ENCODE measurements at regions not wholly inside any gene's neighbourhood (a gene's known extent, or its start where the extent isn't known, plus 50 kb on each side); places are given as distances from the start of the nearest gene placed in this dataset.

DNA sequence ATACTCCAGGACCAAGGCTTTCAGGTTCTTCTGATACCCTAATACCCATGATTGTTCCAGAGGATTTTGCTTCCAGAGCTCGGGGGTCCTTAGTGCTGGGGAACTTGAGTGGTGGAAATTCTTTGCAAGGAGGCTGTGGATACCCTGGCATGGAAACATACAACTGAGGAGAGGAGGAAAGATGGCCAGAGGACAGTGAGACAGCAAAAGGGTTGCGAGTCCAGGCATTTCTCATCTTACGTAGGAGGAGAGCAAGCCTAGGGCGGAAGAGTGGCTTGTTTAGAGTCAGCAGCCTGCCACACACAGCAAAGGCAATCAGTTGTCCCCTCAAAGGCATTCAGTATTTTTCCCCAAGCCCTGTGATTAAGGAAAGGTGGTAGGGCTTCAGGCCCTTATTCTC is 73.5 kb downstream of the ADM start:
- no peak for TF ChIP-seq EZH2 (IDR thresholded peaks at IDR 0.05; ENCODE audit: borderline replicate concordance, low read depth, low read length, severe bottlenecking)
- TF ChIP-seq FOS (IDR thresholded peaks at IDR 0.05; ENCODE audit: borderline replicate concordance, insufficient read depth, low read length), result no peak
- TF ChIP-seq, protein P1, sequence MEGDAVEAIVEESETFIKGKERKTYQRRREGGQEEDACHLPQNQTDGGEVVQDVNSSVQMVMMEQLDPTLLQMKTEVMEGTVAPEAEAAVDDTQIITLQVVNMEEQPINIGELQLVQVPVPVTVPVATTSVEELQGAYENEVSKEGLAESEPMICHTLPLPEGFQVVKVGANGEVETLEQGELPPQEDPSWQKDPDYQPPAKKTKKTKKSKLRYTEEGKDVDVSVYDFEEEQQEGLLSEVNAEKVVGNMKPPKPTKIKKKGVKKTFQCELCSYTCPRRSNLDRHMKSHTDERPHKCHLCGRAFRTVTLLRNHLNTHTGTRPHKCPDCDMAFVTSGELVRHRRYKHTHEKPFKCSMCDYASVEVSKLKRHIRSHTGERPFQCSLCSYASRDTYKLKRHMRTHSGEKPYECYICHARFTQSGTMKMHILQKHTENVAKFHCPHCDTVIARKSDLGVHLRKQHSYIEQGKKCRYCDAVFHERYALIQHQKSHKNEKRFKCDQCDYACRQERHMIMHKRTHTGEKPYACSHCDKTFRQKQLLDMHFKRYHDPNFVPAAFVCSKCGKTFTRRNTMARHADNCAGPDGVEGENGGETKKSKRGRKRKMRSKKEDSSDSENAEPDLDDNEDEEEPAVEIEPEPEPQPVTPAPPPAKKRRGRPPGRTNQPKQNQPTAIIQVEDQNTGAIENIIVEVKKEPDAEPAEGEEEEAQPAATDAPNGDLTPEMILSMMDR (IDR thresholded peaks at IDR 0.05; ENCODE audit: extremely low read depth in 1 of 2, insufficient read depth in 1 of 2, low read depth in 1 of 2, low read length in 2 of 2), result no peak
- no peak for TF ChIP-seq JUN (IDR thresholded peaks at IDR 0.05; ENCODE audit: borderline replicate concordance, insufficient read depth, insufficient read length, low read depth)
- no peak for TF ChIP-seq POLR2A (IDR thresholded peaks at IDR 0.05; ENCODE audit: low read depth, low read length)
- TF ChIP-seq POLR2AphosphoS5 (IDR thresholded peaks at IDR 0.05; ENCODE audit: insufficient read depth, low read depth, low read length), result no peak
- no peak for TF ChIP-seq MYC (IDR thresholded peaks at IDR 0.05; ENCODE audit: low read depth, low read length)

All from endothelial cell of umbilical vein (primary cell).